GM13976 (cell line): ENCODE measurements at regions not wholly inside any gene's neighbourhood (a gene's known extent, or its start where the extent isn't known, plus 50 kb on each side); places are given as distances from the start of the nearest gene placed in this dataset.

Experiments
- DNase-seq: peaks from one replicate; pipeline ENCODE4 v3.0.0; 2012; ENCODE audit warnings: low spot score
- CTCF ChIP-seq: IDR thresholded peaks from 2 replicates; pipeline ENCODE4 v1.5.1; 2012; ENCODE audit warnings: borderline replicate concordance, mild to moderate bottlenecking; ENCODE audit not compliant: insufficient read depth; ENCODE audit errors: extremely low read depth, missing control alignments, control extremely low read depth
- in situ Hi-C: fragments of 300-500 bp; cut with MboI; formaldehyde crosslinking; loops from one replicate; pipeline ENCODE4 v1.12.0; 2022; ENCODE audit warnings: low sequenced_read_pairs, mixed read lengths, inconsistent platforms; ENCODE audit not compliant: unreplicated experiment

- no peak for DNase-seq
- in situ Hi-C loops, result no loop called here
- no peak for TF ChIP-seq CTCF
Measured at GRCh38 chr20:50242548-50242862, 51.9 kb downstream of the CEBPB start.

- no peak for TF ChIP-seq CTCF
- in situ Hi-C loops, result no loop called here
- DNase-seq, result no peak
Measured at GRCh38 chr20:50242863-50243609, 52.4 kb downstream of the CEBPB start.

GRCh38 chr20:50243610-50244351 lies 53.2 kb downstream of the CEBPB start:
- in situ Hi-C loops, result no loop called here
- DNase-seq, result no peak
- no peak for TF ChIP-seq CTCF

- TF ChIP-seq CTCF, result no peak
- in situ Hi-C loops, result no loop called here
- no peak for DNase-seq
Measured at GRCh38 chr20:50244352-50245149, 53.9 kb downstream of the CEBPB start.

GRCh38 chr20:50245498-50246366 lies 55.1 kb downstream of the CEBPB start:
- no peak for DNase-seq
- TF ChIP-seq CTCF, result no peak
- in situ Hi-C loops, result no loop called here
